ENCODE measurements at regions not wholly inside any gene's neighbourhood (a gene's known extent, or its start where the extent isn't known, plus 50 kb on each side); places are given as distances from the start of the nearest gene placed in this dataset.

- no peak overlapping the region for H3K4me3 ChIP-seq (replicated peaks in 1 of 2; ENCODE audit: low read depth in 2 of 2, low read length in 2 of 2)
- TF ChIP-seq CTCF (IDR thresholded peaks at IDR 0.05; ENCODE audit: low read depth, low read length): no peak
- no peak for DNase-seq (ENCODE audit: low read depth in 2 of 2)
Observed at GRCh38 chr14:26320886-26321285, 276.9 kb downstream of the NOVA1 start.

- no peak overlapping the region for H3K4me3 ChIP-seq (replicated peaks in 1 of 2; ENCODE audit: low read depth in 2 of 2, low read length in 2 of 2)
- no peak for DNase-seq (ENCODE audit: low read depth in 2 of 2)
- no peak for TF ChIP-seq CTCF (IDR thresholded peaks at IDR 0.05; ENCODE audit: low read depth, low read length)
Observed at GRCh38 chr14:26319139-26319864, 278.5 kb downstream of the NOVA1 start.

- no peak for DNase-seq (ENCODE audit: low read depth in 2 of 2)
- no peak for TF ChIP-seq CTCF (IDR thresholded peaks at IDR 0.05; ENCODE audit: low read depth, low read length)
- no peak overlapping the region for H3K4me3 ChIP-seq (replicated peaks in 1 of 2; ENCODE audit: low read depth in 2 of 2, low read length in 2 of 2)
Observed at GRCh38 chr14:26304056-26304455, 293.8 kb downstream of the NOVA1 start.

GRCh38 chr14:26293909-26294308 is 303.9 kb downstream of the NOVA1 start:
- no peak for TF ChIP-seq CTCF (IDR thresholded peaks at IDR 0.05; ENCODE audit: low read depth, low read length)
- H3K4me3 ChIP-seq (replicated peaks in 1 of 2; ENCODE audit: low read depth in 2 of 2, low read length in 2 of 2): no peak overlapping the region
- no peak for DNase-seq (ENCODE audit: low read depth in 2 of 2)

- peak; percentile 72 to 82 for DNase-seq (ENCODE audit: low read depth in 2 of 2)
Observed at GRCh38 chr14:26289891-26290486, 307.8 kb downstream of the NOVA1 start.

GRCh38 chr14:26286913-26287205 is 311.0 kb downstream of the NOVA1 start:
- no peak overlapping the region for H3K4me3 ChIP-seq (replicated peaks in 1 of 2; ENCODE audit: low read depth in 2 of 2, low read length in 2 of 2)
- no peak for TF ChIP-seq CTCF (IDR thresholded peaks at IDR 0.05; ENCODE audit: low read depth, low read length)
- peak in 1 of 2 donors; percentile 14 for DNase-seq (ENCODE audit: low read depth in 2 of 2)

More at GRCh38 chr14:26289891-26290486, 307.8 kb downstream of the NOVA1 start:
- TF ChIP-seq CTCF (IDR thresholded peaks at IDR 0.05; ENCODE audit: low read depth, low read length): no peak
- H3K4me3 ChIP-seq (replicated peaks in 1 of 2; ENCODE audit: low read depth in 2 of 2, low read length in 2 of 2): no peak overlapping the region

All from cardiac fibroblast (primary cell).